Body of pancreas (tissue), 4 donors: ENCODE measurements at regions not wholly inside any gene's neighbourhood (a gene's known extent, or its start where the extent isn't known, plus 50 kb on each side); places are given as distances from the start of the nearest gene placed in this dataset.

ENCODE experiments used
- CTCF ChIP-seq, 7 experiments: fragments of 450-650 bp in 4 of 7; fragments of 200-600 bp in 3 of 7; sonication (generic) in 3 of 7; IDR thresholded peaks; one replicate each; pipeline ENCODE4 v1.5.1; 2016 to 2019; ENCODE audit warnings: antibody characterized with exemption in 7 of 7
- POLR2A ChIP-seq, 3 donors: fragments of 450-650 bp; IDR thresholded peaks; one replicate each; pipeline ENCODE4 v1.6.1; 2016; ENCODE audit warnings: antibody characterized with exemption in 3 of 3, mild to moderate bottlenecking in 2 of 3

- TF ChIP-seq POLR2A (IDR thresholded peaks at IDR 0.05) (no peak), CTCF (IDR thresholded peaks at IDR 0.05) (no peak)
Observed at GRCh38 chr1:196059210-196059609, 549.0 kb downstream of the KCNT2 start.
